Activated CD4-positive, CD25-positive, alpha-beta regulatory T cell treated with anti-CD3 and anti-CD28 coated beads, Interleukin-2, amount 50 U/mL, for 16 hours (primary cell): ENCODE measurements at regions not wholly inside any gene's neighbourhood (a gene's known extent, or its start where the extent isn't known, plus 50 kb on each side); places are given as distances from the start of the nearest gene placed in this dataset.
"Not testable (repeated sequence)": the region's sequence is repeated elsewhere in the genome, so short reads cannot be mapped to it uniquely, and the experiment has no call there.

Experiments
- DNase-seq: peaks from one replicate; pipeline ENCODE4 v3.0.0-alpha.2; 2020; ENCODE audit warnings: low read depth, low spot score

DNA sequence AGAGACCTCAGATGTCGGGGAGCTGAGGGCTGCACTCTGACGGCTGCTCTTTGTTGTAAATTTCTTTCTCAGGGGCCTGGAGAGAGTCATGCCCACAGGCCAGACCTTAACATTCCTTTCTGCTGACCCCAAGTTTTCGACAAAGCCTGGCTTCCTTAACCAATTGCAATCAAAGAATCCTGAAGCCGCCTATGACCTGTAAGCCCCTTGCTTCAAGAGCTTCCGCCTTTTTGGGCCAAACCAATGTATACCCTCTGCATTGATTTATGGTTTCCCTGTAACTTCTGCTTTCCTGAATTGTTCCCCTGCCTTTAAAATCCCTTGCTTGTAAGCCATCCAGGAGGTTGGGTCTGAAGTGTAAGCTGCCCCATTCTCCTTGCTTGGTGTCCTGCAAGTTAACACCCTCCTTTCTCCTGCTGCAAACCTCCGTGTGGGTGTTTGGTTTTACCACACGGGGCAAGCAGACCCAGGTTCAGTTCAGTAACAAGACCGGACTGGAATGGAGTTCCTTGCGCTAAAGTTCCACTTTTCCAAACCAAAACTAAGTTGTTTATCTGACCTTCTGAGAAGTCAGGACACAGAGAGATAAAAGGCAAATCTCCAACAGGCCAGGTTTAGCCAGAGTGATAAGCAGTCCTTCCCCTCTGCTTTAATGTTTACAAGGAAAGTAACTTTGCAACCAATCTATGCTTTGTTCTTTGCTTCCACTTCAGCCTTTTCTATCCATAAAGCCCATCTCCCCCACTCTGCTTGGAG is 141.6 kb downstream of the KCNJ12 start:
- no peak for DNase-seq

GRCh38 chr17:21522755-21523336 is 146.7 kb downstream of the KCNJ12 start:
- DNase-seq: no peak

DNA sequence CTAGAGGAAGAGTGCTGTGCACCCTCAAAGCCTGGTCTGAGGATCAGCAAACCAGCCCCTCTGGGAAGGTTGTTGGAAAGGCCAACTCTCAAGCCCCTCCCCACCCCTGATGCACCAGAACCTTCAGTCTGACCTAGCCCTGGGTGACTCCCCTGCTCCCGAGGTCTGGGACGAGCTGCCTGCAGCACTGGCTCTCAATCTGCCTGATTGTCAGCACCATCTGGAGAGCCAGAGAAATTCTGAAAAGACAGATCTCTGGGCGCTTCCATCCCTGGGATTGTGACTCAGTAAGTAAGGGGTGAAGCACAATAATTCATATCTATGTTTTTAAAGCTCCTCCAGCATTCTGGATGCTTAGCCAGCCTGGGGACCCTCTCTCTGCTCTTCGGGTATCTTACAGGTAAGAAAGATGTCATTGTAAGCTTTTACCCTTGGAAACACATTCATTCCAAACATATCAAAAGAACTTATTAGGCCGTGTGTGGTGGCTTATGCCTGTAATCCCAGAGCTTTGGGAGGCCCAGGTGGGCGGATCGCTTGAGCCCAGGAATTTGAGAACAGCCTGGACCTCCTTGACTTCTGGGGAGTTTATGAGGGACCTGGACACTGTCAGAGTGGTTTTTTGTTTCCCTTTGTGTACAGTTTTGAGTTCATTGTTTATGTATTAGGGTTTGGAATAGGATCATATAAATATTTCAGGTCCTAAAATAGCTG is 147.5 kb downstream of the KCNJ12 start:
- DNase-seq: no peak

GRCh38 chr17:21524211-21524591 is 148.0 kb downstream of the KCNJ12 start:
- DNase-seq: no peak

DNA sequence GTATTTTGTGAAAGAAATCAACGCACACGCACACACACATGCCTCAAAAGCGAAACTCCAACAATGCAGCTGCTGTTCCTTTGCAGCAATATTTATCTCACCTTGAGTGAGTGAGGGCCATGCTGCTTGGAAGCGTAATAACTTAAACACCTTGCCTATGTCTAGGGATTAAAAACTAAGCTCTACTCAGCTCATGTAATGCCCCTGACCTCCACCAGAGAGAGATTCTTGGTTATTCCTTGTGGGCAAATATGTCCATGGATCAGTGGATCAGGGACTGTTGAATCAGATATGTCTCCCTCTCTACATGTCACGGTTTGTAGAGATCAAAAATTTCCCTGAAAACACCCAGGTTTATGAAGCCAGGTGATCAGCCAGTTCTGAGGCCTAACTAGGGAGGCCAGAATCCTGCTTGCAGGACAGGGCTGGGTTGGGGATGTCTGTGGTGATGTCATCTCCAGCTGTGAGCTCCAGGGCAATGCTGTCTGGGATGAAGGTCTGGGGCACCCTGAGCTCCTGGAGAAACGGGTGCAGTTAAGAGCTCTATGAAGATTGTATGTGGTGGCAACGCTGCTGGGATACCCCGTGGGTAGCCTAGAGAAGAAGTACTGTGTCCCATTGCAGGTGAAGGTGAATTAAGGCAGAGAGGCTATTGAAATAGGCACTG is 149.4 kb downstream of the KCNJ12 start:
- DNase-seq: no peak

GRCh38 chr17:21528031-21528695 is 152.0 kb downstream of the KCNJ12 start:
- no peak for DNase-seq

DNA sequence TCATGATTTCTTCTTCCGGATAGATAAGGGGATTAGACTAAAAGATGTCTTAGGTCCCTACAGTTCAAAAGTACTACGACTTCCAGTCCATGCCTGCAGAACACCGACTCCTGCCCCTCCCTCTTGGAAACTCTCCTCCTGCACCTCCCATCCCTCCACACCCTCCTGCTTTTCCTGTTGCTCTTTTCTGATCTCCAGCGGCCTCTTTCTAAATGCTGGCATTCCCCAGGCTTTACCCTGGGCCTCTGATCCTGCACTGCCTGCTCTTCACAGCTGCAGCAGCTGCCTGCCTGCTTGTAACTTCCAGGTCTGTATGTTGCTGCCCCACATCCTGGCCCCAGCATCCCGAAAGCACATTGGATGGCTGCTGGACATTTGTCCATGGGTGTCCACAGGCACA is 154.2 kb downstream of the KCNJ12 start:
- no peak for DNase-seq

DNA sequence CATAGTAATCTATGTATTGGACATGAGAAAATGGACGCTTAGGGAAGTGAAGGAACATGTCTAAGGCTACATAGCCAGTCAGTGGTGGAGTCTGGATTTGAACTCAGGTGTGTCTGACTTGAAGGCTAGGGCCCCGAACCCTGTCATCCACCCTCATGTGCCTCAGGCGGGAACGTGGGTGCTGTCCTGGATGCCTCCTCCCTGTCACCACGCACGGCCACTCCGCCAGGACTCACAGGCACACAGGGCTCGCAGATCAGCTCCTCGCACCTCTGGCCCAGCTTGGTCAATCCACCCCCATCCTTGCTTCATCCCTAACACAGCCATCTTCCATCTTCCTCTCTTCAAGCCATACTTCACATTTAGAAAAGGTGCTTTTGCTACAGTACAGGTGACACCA is 154.7 kb downstream of the KCNJ12 start:
- no peak for DNase-seq

DNA sequence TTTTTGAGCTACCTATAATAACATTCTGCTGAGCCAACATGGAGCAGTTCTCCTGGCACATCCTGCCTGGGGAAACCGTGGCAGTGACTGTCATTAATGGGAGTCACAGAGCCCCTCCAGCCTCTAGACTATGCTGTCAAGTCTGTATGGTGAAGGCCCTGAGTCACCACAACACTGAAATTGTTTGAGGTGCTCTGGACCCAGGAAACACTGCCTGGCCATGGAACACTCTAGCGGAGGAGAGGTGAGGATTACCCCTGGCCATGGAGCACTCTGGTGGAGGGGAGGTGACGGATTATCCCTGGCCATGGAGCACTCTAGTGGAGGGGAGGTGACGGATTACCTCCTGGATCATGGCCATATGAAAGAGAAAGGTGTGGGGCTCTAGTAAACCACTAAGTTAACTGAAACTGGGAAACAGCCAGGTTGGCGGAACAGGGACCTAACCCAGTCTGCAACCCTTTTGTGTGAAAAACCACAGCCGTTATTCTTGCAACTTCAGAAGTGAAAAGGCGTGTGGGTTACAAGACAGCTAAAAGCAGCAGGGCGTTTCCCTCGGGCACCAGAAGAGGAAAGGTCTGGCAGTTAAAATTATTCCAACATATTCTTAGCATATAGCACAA is 156.7 kb downstream of the KCNJ12 start:
- DNase-seq: no peak

- no peak for DNase-seq
These were observed 156.5 kb upstream of the KCNJ18 start for GRCh38 chr17:21535686-21536375.

DNA sequence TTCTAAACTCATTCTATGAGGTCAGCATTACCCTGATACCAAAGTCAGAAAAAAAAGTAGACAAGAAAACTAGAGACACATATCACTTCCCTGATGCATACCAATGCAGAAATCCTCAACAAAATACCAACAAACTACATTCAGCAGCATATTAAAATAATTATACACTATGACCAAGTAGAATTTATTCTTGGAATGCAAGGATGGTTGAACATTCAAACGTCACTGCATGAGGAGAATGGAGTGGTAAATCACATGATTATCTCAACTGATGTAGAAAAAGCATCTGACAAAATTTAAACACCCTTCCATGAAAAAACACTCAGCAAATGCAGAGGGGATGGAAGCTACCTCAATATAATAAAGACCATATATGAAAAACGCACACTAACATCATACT is 155.0 kb upstream of the KCNJ18 start:
- DNase-seq: no peak

DNA sequence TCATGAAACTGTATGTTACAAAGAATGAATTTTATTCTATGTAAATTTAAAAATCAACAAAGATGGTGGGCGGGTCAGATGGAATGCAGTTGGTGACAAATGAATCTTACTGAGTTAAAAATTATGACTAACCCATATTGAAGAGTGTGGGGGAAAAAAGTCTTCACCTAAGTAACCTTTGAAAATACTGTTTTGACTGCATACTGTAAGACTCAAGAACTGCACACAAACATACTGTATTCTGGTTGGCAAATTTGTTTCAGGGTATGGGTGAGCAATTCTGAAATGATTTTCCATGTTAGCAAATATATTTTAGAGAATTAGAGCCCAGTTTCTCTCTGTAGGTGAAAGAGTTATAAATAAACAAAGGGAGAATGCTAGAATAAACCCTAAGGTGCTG is 153.7 kb upstream of the KCNJ18 start:
- DNase-seq: no peak

DNA sequence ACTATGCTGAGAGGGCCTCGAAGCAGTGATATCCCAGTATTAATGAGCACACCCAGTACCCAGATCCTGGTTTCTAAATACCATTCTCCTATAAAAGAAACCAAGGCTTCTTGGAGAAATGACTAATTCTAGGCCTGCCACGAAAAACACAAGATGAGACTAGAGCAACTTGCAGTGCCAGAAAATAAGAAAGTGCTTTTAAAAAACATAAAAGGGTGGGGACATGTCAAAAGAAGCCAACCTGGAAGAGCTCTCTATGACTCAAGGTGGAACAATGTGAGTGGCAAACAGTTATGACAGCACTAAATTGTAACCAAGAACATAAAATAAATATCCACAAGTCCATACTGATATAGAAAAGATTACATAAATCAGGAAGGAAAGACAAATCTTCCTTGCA is 153.2 kb upstream of the KCNJ18 start:
- DNase-seq: no peak

DNA sequence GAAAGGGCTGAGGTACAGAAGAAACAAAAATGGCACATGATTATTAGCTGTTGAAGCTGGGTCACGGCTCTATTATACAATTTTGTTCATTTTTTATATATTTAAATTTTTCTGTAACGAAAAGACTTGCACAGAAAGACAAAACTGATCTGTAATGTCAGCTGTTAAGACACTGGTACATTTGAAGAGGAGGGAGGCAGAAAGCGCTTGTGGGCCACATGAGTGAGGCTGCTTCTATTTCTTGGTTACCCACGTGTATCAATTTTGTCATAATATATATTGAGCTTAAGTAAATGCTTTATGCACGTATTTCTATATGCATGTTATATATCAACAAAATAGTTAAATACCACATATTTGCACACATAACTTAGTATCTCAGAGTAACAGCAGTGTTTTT is 151.8 kb upstream of the KCNJ18 start:
- DNase-seq: no peak

- no peak for DNase-seq
These were observed 150.3 kb upstream of the KCNJ18 start for GRCh38 chr17:21542070-21542469.

DNA sequence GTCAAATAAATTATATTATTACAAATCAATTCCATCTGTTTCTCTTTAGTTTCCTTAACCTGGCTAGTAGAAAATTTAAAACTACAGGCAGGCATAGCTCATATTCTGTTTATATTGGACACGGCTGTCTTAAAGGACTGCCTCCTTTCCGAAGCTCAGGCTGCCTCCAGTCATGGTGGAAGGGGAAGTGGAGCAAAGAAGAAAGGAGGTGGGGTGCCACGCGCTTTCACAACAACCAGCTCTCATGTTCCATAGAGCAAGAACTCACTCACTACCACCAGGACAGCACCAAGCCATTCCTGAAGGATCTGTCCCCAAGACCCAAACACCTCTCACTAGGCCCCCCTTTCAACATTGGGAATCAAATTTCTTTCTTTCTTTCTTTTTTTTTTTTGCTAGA is 149.3 kb upstream of the KCNJ18 start:
- no peak for DNase-seq

DNA sequence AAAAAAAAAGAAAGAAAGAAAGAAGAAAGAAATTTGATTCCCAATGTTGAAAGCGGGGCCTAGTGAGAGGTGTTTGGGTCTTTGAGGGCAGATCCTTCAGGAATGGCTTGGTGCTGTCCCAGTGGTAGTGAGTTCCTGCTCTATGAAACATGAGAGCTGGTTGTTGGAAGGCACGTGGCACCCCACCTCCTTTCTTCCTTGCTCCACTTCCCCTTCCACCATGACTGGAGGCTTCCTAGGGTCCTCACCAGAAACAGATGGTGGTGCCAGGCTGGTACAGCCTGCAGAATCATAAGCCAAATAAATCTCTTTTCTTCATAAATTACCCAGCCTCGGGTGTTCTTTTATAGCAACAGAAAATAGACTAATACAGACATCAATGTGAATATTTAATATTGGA is 147.3 kb upstream of the KCNJ18 start:
- no peak for DNase-seq

- DNase-seq: no peak
These were observed 144.1 kb upstream of the KCNJ18 start for GRCh38 chr17:21548236-21548635.

DNA sequence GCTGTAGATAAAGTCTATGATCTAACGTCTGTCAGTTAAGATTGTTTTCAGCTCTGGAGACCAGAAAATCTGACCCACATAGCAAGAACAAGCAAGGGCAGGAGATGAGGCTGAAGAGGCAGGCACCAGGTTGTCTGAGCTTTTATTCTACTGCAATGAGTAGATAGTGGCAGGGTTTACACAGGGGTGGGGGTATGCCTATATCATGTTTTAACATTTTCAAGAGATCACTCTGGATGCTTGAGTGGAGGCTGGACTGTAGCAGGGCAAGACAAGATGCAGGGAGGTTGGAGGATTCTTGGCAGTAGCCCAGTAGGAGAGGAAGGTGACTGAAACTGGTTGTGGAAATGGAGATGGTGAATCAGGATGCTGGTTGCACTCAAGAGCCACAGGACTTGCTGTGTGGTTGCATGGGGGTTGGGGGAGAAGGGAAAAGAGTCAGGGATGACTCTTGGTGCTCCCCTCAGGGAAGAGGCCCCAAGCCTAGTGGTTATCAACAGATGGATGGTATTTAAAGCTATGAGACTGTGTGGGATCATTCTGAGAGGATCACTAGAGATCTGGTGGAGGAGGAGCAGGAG is 143.1 kb upstream of the KCNJ18 start:
- no peak for DNase-seq

GRCh38 chr17:21550031-21550430 is 142.3 kb upstream of the KCNJ18 start:
- not testable (repeated sequence) for DNase-seq
